K562 (cell line): ENCODE measurements at regions not wholly inside any gene's neighbourhood (a gene's known extent, or its start where the extent isn't known, plus 50 kb on each side); places are given as distances from the start of the nearest gene placed in this dataset.

ENCODE experiments used
- ATAC-seq: fragments of 200-7000 bp; cut with Tn5 transposase; 3 replicates; pipeline ENCODE4 v1.9.1; 2020; ENCODE audit warnings: moderate library complexity
- BruUV-seq: library from RNA; stranded (reverse); fragments of 400-500 nt; replicated peaks from 2 replicates; lab custom pipeline; 2021; lab: Mats Ljungman, UMichigan
- CTCF ChIA-PET: fragments of 300-600 bp; formaldehyde crosslinking; extraction: SDS; loops from one replicate; lab custom pipeline; 2021; ENCODE audit warnings: low intra/inter-chr PET ratio; lab: Yijun Ruan, JAX
- POLR2A ChIA-PET: fragments of 300-600, 350-650 bp; sonication (Branson Sonifier 250); formaldehyde crosslinking; extraction: SDS; loops from one replicate; lab custom pipeline; 2021; ENCODE audit warnings: antibody characterized with exemption, inconsistent platforms; lab: Yijun Ruan, JAX
- DNase-seq, 4 experiments: peaks; one replicate each; pipeline versions ENCODE4 v3.0.0 to v3.0.0-alpha.2; 2011 to 2018; ENCODE audit warnings: low spot score in 3 of 4, mixed read lengths in 3 of 4; ENCODE audit errors: extremely low read depth in 1 of 4
- FAIRE-seq: peaks from 2 replicates; lab custom pipeline; 2011; peaks lifted over from hg19 to GRCh38; lab: Jason Lieb, UNC
- H2AFZ ChIP-seq: 2 replicates; pipeline ENCODE4 v1.6.0; 2011; ENCODE audit warnings: low read depth, low read length, control low read depth, inconsistent platforms
- H3K27ac ChIP-seq: fragments of 200-600 bp; 3 replicates; pipeline ENCODE4 v1.8.0; 2011; ENCODE audit warnings: low read depth, mild to moderate bottlenecking, control low read depth, inconsistent platforms, low read length, moderate library complexity, mixed read lengths; ENCODE audit errors: extremely low read depth
- H3K27me3 ChIP-seq, 2 experiments: fragments of 300-600 bp in 1 of 2; 2 replicates in 1 of 2; 3 replicates in 1 of 2; pipeline versions ENCODE4 v1.6.0 to v1.8.0; 2011; ENCODE audit warnings: inconsistent platforms in 2 of 2, low read length in 2 of 2, mild to moderate bottlenecking in 1 of 2, mixed read lengths in 1 of 2, moderate library complexity in 1 of 2; ENCODE audit not compliant: control insufficient read depth in 2 of 2, insufficient read depth in 2 of 2
- H3K36me3 ChIP-seq: fragments of 300-600 bp; 3 replicates; pipeline ENCODE4 v1.8.0; 2011; ENCODE audit warnings: mild to moderate bottlenecking, low read length, inconsistent platforms; ENCODE audit not compliant: control insufficient read depth, insufficient read depth
- H3K4me1 ChIP-seq, 2 experiments: fragments of 200-600 bp in 1 of 2; replicated peaks in 1 of 2; 2 replicates in 1 of 2; 3 replicates in 1 of 2; pipeline versions ENCODE4 v1.5.1 to v1.8.0; 2011; ENCODE audit warnings: inconsistent platforms in 2 of 2, low read length in 2 of 2, mild to moderate bottlenecking in 1 of 2, mixed read lengths in 1 of 2, moderate library complexity in 1 of 2; ENCODE audit not compliant: control insufficient read depth in 2 of 2, insufficient read depth in 2 of 2
- H3K4me2 ChIP-seq: 2 replicates; pipeline ENCODE4 v1.6.1; 2011; ENCODE audit warnings: low read length, control low read depth, inconsistent platforms, mixed read lengths; ENCODE audit not compliant: insufficient read depth
- H3K4me3 ChIP-seq: fragments of 200-600 bp; sonication (generic), shearing (Covaris generic); 2 replicates; pipeline ENCODE4 v1.5.1; 2016; ENCODE audit warnings: control low read depth, inconsistent platforms
- H3K79me2 ChIP-seq: fragments of 200-600 bp; 3 replicates; pipeline ENCODE4 v1.8.0; 2011; ENCODE audit warnings: low read length, inconsistent platforms; ENCODE audit not compliant: control insufficient read depth, insufficient read depth
- H3K9ac ChIP-seq, 2 experiments: 2 replicates each; pipeline versions ENCODE4 v1.6.0 to v1.6.1; 2011; ENCODE audit warnings: low read depth in 2 of 2, low read length in 2 of 2, control low read depth in 1 of 2, inconsistent platforms in 1 of 2, mild to moderate bottlenecking in 1 of 2, mixed read lengths in 1 of 2; ENCODE audit not compliant: insufficient read depth in 1 of 2
- H3K9me1 ChIP-seq: one replicate; pipeline ENCODE4 v1.6.0; 2011; ENCODE audit warnings: inconsistent platforms, mild to moderate bottlenecking, low read length, moderate library complexity; ENCODE audit not compliant: control insufficient read depth, insufficient read depth
- H3K9me3 ChIP-seq: replicated peaks from 2 replicates; pipeline ENCODE4 v1.5.1; 2011; ENCODE audit warnings: low read depth, low read length, inconsistent platforms; ENCODE audit not compliant: control insufficient read depth, insufficient read depth
- H4K20me1 ChIP-seq: replicated peaks from 2 replicates; pipeline ENCODE4 v1.6.1; 2011; ENCODE audit warnings: low read length, inconsistent platforms, mixed read lengths; ENCODE audit not compliant: control insufficient read depth, insufficient read depth
- CBX1 ChIP-seq: sonication (generic); IDR thresholded peaks from 2 replicates; pipeline ENCODE4 v1.6.1; 2016; ENCODE audit warnings: antibody characterized with exemption, low read depth, mild to moderate bottlenecking
- CXXC5 ChIP-seq: fragments of 250-450 bp; sonication (Bioruptor Pico); IDR thresholded peaks from 2 replicates; pipeline ENCODE4 v1.8.0; 2022; ENCODE audit warnings: inconsistent platforms, mild to moderate bottlenecking, moderate library complexity
- EWSR1 ChIP-seq: fragments of 450-650 bp; IDR thresholded peaks from 2 replicates; pipeline ENCODE4 v1.6.1; 2018; ENCODE audit warnings: borderline replicate concordance, mild to moderate bottlenecking, low read depth, moderate library complexity; ENCODE audit not compliant: partially characterized antibody
- IFI16 ChIP-seq: fragments of 250-450 bp; sonication (Bioruptor Pico); IDR thresholded peaks from 2 replicates; pipeline ENCODE4 v2.1.2; 2022; ENCODE audit warnings: mild to moderate bottlenecking, inconsistent platforms
- KLF10 ChIP-seq: fragments of 250-450 bp; sonication (Bioruptor Pico); IDR thresholded peaks from 2 replicates; pipeline ENCODE4 v1.6.1; 2021; ENCODE audit warnings: matching md5 sums
- MEIS2 ChIP-seq: fragments of 450-650 bp; IDR thresholded peaks from 2 replicates; pipeline ENCODE4 v1.6.1; 2014; ENCODE audit warnings: mild to moderate bottlenecking; ENCODE audit not compliant: partially characterized antibody
- POLR2B ChIP-seq: fragments of 450-650 bp; IDR thresholded peaks from 2 replicates; pipeline ENCODE4 v1.6.1; 2018; ENCODE audit warnings: low read depth; ENCODE audit not compliant: partially characterized antibody
- SIN3A ChIP-seq, 2 experiments: fragments of 150-350 bp in 1 of 2; IDR thresholded peaks; 2 replicates each; pipeline ENCODE4 v1.6.1; 2011 to 2016; ENCODE audit warnings: borderline replicate concordance in 2 of 2, low read depth in 2 of 2, low read length in 2 of 2, mild to moderate bottlenecking in 2 of 2, moderate library complexity in 2 of 2; ENCODE audit not compliant: control insufficient read depth in 1 of 2
- SLC30A9 ChIP-seq: fragments of 250-450 bp; sonication (Bioruptor Pico); IDR thresholded peaks from 2 replicates; pipeline ENCODE4 v1.8.0; 2022; ENCODE audit warnings: mild to moderate bottlenecking, moderate library complexity
- ZNF146 ChIP-seq: IDR thresholded peaks from one replicate; pipeline ENCODE4 v1.6.1; 2018; ENCODE audit warnings: missing compliant biosample characterization; ENCODE audit not compliant: unreplicated experiment
- ZNF3 ChIP-seq: fragments of 250-450 bp; sonication (Bioruptor Pico); IDR thresholded peaks from 2 replicates; pipeline ENCODE4 v1.5.0; 2021; ENCODE audit warnings: mild to moderate bottlenecking, moderate library complexity
- ZNF780A ChIP-seq: fragments of 250-450 bp; sonication (Bioruptor Pico); IDR thresholded peaks from 2 replicates; pipeline ENCODE4 v1.5.0; 2021; ENCODE audit warnings: mild to moderate bottlenecking
- WGBS: fragments of 100-300 bp; shearing (Covaris generic); methylation state at CpG from one replicate; pipeline ENCODE4 v1.1.6; 2016; ENCODE audit warnings: low coverage, mixed read lengths; ENCODE audit not compliant: insufficient coverage; ENCODE audit errors: missing lambda C conversion rate; 5-methylcytosine and 5-hydroxymethylcytosine counted together
- in situ Hi-C: fragments of 300-500 bp; cut with MboI; formaldehyde crosslinking; loops from 4 replicates; pipeline ENCODE4 v1.15.0; 2018; ENCODE audit warnings: inconsistent platforms, mixed read lengths
- intact Hi-C: fragments of 100-400 bp; cut with micrococcal nuclease; formaldehyde crosslinking; loops from 2 replicates; pipeline ENCODE4 v1.14.2; 2022
- TF ChIP-seq, protein P1 (sequence below): fragments of 250-450 bp; sonication (Bioruptor Pico); IDR thresholded peaks from 2 replicates; pipeline ENCODE4 v1.4.0; 2020
- TF ChIP-seq, protein P2 (sequence below), 2 experiments: fragments of 450-650 bp; formaldehyde crosslinking in 1 of 2; IDR thresholded peaks; 2 replicates each; pipeline versions ENCODE4 v1.4.0 to v1.6.1; 2014 to 2020; ENCODE audit warnings: mild to moderate bottlenecking in 2 of 2, borderline replicate concordance in 1 of 2, low read depth in 1 of 2

DNA sequence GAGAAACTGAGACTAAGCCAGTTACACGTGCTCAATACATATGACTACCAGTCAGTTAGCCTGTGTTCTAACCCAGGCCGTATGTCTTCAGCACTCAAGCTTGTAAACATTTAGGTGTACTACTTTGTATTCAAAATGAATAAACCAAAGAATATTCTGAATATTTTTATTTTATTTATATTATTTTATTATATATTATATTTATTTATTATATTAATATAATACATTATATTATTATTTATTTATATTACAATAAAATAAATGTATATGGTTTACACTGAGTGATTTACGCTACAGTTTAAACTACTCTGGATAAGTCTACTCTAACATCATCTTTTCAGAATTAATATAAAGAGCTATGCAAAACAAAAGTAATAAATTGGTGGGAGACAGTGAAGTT lies 691.5 kb downstream of the CENPC start (continued):
- TF ChIP-seq, protein P1, sequence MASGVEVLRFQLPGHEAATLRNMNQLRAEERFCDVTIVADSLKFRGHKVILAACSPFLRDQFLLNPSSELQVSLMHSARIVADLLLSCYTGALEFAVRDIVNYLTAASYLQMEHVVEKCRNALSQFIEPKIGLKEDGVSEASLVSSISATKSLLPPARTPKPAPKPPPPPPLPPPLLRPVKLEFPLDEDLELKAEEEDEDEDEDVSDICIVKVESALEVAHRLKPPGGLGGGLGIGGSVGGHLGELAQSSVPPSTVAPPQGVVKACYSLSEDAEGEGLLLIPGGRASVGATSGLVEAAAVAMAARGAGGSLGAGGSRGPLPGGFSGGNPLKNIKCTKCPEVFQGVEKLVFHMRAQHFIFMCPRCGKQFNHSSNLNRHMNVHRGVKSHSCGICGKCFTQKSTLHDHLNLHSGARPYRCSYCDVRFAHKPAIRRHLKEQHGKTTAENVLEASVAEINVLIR (CRISPR knock-in tag), result no peak
- TF ChIP-seq ZNF3 (CRISPR knock-in tag) (no peak), IFI16 (CRISPR knock-in tag) (no peak), ZNF146 (no peak), SIN3A (IDR thresholded peaks at IDR 0.05; ENCODE audit: borderline replicate concordance in 2 of 2, control insufficient read depth in 1 of 2, low read depth in 2 of 2, low read length in 2 of 2) (no peak), POLR2B (no peak), CXXC5 (CRISPR knock-in tag) (no peak), CBX1 (no peak)
- TF ChIP-seq, all 486 proteins: peak for 0

DNA sequence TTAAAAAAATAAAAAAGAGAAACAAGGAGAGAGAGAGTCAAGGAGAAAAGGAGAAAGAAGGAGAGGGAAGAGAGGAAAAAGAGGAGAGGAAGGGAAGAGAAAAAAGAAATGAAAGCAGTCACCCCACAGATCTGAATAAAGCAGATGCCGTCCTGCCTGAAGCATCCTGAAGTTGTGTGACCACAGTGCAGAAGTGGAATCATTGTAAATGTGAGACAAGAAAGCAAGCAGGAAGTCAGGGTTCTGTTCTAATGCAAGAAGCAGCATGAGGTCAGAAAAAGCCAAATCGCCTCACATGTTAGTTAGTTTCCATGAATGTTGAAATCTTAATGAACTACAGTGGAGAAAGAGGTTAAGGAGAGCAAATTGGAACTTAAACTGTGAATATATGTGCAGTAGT lies 692.5 kb downstream of the CENPC start:
- Histone ChIP-seq H3K79me2 (no peaks in the 10 kb centered on the region), H3K4me3 (no peak overlapping the region), H3K9me1 (no peaks in the 10 kb centered on the region), H3K27ac (no peak overlapping the region), H3K4me2 (no peak overlapping the region), H3K27me3 (no peaks in the 10 kb centered on the region), H3K9me3 (no peaks in the 10 kb centered on the region; the same call in 1 of the 2 replicates), H4K20me1 (no peaks in the 10 kb centered on the region), H3K9ac (no peak overlapping the region), H3K36me3 (no peaks in the 10 kb centered on the region), H3K4me1 (no peaks in the 10 kb centered on the region), H2AFZ (no peak overlapping the region)
- WGBS, result 0% methylated on average over 2 of the region's 2 CpGs
- no TSS peak for BruUV-seq
- POLR2A ChIA-PET, result no interaction called here
- intact Hi-C loops, result no loop called here
- in situ Hi-C loops, result no loop called here
- DNase-seq (no peak), FAIRE-seq (no peak), ATAC-seq (no peak)
- CTCF ChIA-PET, result no interaction called here
- TF ChIP-seq ZNF780A, result no peak
- no peak for TF ChIP-seq MEIS2
- no peak for TF ChIP-seq SLC30A9 (CRISPR knock-in tag)
- TF ChIP-seq, protein P2, sequence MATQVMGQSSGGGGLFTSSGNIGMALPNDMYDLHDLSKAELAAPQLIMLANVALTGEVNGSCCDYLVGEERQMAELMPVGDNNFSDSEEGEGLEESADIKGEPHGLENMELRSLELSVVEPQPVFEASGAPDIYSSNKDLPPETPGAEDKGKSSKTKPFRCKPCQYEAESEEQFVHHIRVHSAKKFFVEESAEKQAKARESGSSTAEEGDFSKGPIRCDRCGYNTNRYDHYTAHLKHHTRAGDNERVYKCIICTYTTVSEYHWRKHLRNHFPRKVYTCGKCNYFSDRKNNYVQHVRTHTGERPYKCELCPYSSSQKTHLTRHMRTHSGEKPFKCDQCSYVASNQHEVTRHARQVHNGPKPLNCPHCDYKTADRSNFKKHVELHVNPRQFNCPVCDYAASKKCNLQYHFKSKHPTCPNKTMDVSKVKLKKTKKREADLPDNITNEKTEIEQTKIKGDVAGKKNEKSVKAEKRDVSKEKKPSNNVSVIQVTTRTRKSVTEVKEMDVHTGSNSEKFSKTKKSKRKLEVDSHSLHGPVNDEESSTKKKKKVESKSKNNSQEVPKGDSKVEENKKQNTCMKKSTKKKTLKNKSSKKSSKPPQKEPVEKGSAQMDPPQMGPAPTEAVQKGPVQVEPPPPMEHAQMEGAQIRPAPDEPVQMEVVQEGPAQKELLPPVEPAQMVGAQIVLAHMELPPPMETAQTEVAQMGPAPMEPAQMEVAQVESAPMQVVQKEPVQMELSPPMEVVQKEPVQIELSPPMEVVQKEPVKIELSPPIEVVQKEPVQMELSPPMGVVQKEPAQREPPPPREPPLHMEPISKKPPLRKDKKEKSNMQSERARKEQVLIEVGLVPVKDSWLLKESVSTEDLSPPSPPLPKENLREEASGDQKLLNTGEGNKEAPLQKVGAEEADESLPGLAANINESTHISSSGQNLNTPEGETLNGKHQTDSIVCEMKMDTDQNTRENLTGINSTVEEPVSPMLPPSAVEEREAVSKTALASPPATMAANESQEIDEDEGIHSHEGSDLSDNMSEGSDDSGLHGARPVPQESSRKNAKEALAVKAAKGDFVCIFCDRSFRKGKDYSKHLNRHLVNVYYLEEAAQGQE (IDR thresholded peaks at IDR 0.05; ENCODE audit: borderline replicate concordance), result no peak
- TF ChIP-seq, protein P2 (CRISPR knock-in tag; IDR thresholded peaks at IDR 0.05; ENCODE audit: low read depth), result no peak
- no peak for TF ChIP-seq EWSR1
- no peak for TF ChIP-seq KLF10 (CRISPR knock-in tag)
